M059J (cell line): ENCODE measurements at regions not wholly inside any gene's neighbourhood (a gene's known extent, or its start where the extent isn't known, plus 50 kb on each side); places are given as distances from the start of the nearest gene placed in this dataset.
"Not testable (repeated sequence)": the region's sequence is repeated elsewhere in the genome, so short reads cannot be mapped to it uniquely, and the experiment has no call there.

ENCODE experiments used
- DNase-seq: peaks from one replicate; pipeline ENCODE4 v3.0.0-alpha.2; 2012; ENCODE audit warnings: low read depth

DNA sequence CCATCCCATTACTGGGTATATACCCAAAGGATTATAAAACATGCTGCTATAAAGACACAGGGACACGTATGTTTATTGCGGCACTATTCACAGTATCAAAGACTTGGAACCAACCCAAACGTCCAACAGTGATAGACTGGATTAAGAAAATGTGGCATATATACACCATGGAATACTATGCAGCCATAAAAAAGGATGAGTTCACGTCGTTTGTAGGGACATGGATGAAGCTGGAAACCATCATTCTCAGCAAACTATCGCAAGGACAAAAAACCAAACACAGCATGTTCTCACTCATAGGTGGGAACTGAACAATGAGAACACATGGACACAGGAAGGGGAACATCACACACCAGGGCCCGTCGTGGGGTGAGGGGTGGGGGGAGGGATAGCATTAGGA lies 106.1 kb downstream of the CHD1L start:
- not testable (repeated sequence) for DNase-seq

DNA sequence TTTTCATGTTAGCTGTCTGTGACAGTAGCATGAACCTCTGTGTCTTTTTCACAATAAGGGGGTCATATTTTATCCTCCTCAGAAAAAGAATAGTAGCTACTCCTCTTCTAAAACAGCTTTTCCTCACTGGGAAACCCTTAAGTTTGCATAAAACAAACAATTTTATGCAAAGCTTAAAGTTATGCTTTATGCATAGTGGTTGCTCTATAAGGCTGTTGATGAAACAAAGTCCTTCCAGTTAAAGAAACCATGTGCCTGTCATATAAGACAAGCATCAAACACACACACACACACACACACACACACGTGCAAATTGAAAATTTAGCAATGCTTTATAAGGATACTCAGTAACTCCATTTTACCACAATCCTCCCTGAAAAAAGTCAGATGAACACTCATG lies 107.0 kb downstream of the CHD1L start:
- DNase-seq, result no peak

DNA sequence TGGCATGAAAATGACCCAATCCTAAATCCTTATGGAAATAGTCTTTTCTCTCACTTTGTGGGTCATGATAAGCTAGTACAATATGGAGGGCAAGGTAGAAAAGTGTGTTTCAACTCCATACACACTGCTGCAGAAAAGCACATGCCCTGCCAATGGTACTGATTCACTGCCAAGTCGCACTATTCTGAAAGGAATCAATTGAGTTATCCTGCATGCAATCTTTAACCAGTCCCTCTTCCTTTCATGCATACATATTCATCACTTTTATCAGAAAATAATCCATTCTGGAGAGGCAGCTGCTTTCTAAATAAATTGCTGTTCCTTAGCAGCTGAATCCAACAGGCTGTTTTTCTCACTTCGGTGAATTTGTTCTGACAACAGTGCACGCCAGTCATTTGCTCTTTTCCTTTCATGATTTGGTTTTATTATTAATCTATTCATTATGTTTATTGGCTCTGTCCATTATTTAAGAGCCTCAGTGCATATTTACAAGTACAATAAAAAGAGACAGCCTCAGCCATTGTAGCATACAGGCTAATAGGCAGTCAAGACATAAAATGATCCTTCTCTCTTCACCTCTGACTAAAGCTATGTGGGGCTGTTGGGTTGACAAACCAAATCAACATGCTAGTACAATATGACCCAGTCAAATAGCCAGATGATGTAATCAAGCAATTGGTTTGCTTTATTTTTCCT lies 108.8 kb downstream of the CHD1L start:
- DNase-seq, result no peak

DNA sequence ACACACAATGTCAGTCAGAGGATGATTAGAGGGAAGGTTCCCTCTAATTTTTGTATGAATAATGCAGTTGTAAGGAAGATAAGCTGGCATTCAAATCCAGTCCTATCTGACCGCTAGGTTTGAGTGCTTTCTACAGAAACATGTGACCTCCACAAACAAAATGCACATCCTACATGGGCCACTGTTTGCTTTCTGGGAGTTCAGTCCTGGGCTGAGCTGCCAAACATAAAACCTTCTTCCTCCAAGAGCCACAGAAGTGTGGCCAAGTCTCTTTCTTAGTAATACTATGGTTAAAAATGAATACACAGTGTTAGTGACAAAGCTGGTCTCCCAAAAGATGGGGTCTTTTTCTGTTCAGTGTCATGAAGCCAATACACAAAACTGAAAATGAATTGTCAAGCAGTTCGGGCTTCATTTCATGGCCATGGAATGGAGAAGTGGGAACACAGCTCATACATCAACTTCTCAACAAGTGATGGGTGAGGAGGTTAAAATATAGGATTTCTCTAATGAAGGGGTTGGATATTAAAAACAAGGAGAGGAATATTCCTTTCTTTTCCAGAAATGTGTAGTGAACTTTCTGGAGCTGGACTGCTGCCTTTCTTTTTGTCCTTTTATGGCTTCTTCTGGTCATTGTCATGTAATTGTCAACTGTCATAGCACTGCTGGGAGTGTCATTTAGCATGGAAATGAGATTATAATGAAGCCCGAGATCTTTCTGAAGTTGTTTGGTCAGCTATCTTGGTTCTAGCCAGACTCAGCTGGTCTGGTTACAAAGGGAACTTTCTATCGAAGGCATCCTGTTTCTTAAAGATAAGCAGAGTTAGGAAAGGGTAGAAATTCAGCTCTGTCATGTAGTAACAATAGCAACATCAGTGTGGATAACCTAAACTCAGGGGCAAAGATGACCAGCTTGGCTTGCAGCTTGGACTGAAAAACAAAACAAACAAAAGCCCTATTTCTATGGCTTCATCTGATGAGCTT lies 135.1 kb downstream of the CHD1L start:
- no peak for DNase-seq

DNA sequence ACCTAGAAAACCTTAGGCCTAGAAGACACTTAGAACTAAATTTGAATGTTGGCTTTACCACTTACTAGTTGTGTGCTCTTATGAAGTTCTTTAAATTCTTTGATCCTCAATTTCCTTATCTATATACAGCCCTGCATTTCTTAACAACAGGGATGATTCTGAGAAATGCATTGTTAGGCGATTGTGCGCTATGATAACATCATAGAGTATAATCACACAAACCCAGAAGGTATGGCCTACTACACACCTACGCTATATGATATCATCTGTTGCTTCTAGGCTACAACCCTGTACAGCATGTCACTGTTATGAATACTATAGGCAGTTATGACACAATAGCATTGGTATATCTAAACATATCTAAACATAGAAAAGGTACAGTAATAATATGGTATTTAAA lies 137.4 kb downstream of the CHD1L start:
- no peak for DNase-seq

DNA sequence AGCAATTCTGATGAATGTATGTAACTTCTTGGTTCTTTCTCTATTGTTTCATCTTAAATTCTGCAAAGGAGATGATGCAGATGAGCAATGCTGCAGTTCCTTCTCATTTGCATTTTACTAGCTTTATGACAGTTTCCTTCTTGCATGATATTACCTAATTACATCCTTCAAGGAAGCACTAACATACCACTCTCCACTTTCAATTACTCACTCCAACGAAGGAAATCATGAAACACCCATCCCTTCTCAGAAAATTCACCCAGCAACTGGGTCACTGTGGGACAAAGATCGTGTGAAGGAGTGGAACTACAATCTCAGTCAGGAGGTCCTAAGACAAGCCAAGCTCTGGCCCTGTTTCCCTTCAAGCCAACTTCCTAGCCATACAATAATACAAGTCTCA lies 142.3 kb downstream of the CHD1L start:
- no peak for DNase-seq

DNA sequence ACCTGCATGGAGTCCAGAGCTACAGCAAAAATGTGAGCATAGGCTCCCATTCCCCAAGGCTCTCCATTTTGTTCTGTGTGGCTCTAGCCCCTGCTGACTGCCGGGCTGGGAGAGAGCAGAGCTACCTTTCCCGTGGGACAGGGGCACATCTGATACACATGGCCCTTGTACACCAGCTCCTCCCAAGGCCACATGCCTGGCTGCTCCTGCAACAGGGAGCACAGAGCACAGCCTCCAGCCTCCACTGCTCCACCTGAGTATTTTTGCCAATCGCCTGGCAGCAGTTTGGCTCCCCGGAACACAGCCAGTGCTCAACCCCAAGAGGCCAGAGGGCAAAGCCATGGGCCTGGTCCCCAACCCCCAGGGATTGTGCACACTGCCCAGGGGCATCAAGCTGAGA lies 146.5 kb downstream of the CHD1L start:
- DNase-seq, result no peak

DNA sequence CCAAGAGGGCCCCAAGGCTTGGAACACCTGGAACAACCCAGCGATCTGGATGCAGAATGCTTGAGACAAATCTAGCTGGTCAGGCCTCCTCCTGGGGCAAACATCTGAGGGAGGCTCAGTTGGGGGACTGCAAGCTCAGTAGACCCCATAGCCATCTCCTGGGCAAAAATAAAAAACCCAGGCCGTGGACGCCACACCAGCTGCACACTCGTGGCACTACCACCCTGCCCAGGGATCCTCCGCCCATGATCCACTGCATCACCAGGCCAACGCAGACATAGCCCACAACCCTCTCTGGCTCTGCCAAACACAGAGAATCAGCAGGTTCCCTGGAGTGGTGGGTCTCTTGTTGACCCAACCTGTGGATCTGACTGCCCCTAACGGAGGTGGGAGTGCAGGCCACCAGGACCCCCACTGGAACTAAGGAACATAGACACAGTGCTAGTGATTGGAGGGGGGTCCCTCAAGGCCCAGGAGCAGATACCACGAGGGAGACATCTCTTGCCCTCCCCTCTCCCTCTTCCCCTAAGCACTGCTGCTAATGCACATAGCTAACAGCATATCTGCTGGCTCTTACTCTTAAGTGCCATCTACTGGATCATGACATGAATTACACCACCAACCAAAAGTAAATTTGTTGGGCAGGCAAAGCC lies 147.2 kb downstream of the CHD1L start:
- peak; percentile 43 for DNase-seq

DNA sequence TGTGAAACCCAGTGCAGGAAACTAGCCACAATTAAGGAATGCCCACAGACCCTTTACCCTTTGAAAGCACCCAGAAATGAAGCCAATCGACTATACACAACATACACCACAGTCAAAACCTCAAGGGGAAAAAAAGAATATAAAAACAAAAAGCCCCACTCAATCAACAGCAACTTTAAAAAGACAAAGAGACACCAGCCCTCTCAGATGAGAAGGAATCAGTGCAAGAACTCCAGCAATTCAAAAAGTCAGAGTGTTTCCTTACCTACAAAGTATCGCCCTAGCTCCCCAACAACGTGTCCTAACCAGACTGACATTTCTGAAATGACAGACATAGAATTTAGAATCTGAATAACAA lies 147.7 kb downstream of the CHD1L start:
- DNase-seq, result no peak

DNA sequence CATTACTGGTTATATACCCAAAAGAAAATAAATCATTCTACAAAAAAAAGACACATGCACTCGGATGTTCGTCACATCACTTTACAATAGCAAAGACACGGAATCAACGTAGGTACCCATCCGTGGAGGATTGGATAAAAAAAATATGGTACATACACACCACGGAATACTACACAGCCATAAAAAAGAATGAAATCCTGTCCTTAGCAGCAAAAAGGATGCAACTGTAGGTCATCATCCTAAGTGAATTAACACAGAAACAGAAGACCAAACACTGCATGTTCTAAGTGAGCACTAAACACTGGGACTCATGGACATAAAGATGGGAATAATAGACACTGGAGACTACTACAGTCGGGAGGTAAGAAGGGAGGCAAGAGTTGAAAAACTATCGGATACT lies 148.6 kb downstream of the CHD1L start:
- no peak for DNase-seq

DNA sequence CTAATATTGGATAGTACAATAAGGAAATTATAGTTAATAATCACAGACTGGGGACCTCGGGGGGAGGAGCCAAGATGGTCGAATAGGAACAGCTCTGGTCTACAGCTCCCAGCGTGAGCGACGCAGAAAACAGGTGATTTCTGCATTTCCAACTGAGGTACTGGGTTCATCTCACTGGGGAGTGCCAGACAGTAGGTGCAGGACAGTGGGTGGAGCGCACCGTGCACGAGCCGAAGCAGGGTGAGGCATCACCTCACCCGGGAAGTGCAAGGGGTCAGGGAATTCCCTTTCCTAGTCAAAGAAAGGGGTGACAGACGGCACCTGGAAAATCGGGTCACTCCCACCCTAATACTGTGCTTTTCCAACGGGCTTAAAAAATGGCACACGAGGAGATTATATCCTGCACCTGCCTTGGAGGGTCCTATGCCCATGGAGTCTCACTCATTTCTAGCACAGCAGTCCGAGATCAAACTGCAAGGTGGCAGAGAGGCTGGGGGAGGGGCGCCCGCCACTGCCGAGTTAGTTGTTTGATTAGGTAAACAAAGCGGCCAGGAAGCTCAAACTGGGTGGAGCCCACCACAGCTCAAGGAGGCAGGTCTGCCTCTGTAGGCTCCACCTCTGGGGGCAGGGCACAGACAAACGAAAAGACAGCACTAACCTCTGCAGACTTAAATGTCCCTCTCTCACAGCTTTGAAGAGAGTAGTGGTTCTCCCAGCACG lies 138.8 kb upstream of the BCL9 start:
- DNase-seq, result not testable (repeated sequence)

DNA sequence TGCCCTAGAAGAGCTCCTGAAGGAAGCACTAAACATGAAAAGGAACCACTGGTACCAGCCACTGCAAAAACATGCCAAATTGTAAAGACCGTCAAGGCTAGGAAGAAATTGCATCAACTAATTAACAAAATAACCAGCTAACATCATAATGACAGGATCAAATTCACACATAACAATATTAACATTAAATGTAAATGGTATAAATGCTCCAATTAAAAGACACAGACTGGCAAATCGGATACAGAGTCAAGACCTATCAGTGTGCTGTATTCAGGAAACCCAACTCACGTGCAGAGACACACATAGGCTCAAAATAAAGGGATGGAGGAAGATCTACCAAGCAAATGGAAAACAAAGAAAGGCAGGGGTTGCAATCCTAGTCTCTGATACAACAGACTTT lies 137.0 kb upstream of the BCL9 start:
- DNase-seq, result not testable (repeated sequence)

DNA sequence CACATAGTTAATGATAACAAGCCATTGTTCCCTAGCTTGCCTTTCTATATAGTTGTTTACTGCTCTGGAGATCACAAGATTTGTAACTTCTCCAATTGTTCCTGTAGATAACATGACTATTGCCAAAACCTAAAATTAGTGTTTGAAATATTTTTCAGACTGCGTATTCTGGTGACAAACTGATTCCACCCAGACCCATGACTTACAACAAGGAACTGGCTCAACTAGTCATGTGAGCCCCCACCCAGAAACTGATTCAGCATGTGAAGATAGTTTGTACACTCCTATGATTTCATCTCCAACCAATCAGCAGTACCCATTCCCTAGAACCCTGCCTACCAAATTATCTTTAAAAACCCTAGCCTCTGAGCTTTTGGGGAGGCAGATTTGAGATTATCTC lies 131.4 kb upstream of the BCL9 start:
- DNase-seq, result no peak

DNA sequence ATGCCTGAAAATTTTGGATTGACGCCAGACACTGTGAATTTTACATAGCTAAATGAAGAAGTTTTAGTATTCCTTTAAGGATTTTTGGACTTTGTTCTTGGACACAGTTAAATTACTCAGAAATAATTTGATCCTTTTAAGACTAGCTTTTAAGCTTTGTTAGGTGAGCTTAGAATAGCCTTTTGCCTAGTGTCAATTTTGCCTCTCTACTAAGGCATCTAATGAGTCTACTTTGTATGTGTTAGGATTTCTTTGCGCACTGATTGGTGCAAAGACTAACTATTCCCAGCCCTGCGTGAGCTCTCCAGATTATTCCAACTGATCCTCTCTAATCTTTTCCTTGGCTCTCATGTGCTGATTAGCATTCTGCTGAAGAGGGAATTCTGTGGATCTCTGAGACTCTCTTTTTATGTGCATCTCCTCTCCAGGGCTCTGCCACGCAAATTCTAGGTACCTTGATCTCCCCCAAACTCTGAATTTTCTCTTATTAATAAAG lies 128.1 kb upstream of the BCL9 start:
- no peak for DNase-seq

DNA sequence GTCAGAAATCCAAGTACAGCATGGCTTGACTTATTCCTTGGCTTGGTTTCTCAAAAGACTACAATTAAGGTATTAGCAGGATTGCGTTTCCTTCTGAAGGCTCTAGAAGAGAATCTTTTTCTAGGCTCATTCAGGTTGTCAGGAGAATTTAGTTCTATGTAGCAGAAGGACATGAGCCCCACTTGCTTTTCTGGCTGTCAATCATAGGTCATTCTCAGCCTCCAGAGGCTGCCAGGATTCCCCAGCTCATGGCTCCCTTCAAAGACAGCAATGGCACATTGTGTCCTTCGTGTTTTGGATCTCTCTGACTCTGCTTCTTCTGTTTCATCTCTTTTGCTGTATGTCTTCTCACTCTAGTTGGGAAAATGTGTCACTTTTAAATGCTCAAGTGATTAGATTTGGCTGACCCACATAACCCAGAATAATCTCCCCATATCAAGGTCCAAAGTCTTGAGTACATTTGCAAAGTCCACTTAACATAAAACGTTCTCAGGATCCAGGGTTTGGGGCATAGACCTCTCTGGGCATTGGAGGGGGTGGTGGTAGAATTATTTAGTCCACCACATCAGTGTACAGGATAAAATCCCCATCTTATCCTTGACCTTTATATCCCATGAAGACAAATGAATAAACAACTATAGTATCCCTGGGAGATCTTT lies 126.7 kb upstream of the BCL9 start:
- DNase-seq, result no peak

DNA sequence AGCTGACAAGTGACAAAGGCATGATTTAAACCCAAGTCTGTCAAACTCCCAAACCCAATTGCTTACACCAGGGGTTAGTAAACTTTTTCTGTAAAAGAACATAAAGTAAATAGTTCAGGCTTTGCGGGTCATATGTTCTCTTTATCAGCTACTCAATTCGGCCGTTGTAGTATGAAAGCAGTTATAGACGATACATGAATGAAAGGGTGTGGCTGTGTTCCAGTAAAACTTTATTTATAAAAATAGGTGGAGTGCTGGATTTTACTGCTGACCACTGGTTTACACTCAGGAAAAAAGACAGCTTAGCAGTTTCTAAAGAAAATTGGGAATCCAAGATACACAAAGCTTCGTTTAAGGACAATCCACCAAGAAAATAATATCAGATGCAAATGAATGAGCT lies 124.3 kb upstream of the BCL9 start:
- DNase-seq, result no peak

DNA sequence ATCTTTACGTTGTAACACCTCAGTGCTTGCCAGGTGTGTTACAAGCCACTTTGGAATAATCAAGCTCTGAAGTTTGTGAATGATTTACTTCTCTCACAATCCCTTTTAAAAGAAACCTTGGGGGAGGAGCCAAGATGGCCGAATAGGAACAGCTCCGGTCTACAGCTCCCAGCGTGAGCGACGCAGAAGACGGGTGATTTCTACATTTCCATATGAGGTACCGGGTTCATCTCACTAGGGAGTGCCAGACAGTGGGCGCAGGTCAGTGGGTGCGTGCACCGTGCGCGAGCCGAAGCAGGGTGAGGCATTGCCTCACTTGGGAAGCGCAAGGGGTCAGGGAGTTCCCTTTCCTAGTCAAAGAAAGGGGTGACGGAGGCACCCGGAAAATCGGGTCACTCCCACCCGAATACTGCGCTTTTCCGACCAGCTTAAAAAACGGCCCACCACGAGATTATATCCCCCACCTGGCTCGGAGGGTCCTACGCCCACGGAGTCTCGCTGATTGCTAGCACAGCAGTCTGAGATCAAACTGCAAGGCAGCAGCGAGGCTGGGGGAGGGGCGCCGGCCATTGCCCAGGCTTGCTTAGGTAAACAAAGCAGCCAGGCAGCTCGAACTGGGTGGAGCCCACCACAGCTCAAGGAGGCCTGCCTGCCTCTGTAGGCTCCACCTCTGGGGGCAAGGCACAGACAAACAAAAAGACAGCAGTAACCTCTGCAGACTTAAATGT lies 118.0 kb upstream of the BCL9 start:
- DNase-seq, result not testable (repeated sequence)

DNA sequence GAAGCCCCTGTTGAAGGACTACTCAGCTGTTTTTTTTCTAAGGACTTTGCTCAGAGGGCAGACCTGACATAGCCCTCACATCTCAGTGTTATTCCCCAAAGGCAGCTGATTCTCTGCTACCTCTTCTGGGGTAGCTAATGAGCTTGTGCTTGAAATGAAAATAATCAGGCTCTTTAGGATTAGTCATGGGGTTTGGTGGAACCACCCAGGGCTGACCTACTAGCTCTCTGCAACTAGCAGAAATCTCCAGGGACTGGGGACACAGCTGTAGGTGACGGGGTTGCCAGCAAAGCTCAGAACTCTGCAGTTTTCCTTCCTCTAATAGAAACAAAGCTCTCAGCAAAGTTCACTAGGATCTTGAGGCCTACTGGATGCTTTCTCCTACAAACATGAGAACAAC lies 106.4 kb upstream of the BCL9 start:
- no peak for DNase-seq

DNA sequence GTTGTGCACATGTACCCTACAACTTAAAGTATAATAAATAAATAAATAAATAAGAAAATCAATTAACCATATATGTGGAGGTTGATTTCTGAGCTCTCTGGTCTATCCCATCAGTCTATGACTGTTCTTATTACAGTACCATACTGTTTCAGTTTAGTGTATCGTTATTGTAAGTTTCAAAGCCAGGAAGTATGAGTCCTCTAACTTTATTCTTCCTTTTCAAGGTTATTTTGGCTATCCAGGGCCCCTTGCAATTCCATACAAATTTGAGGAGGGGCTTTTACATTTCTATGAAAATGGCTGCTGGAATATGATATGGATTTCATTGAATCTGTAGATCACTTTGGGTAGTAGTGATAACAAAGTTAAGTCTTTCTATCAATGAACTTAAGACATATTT lies 96.9 kb upstream of the BCL9 start:
- no peak for DNase-seq

DNA sequence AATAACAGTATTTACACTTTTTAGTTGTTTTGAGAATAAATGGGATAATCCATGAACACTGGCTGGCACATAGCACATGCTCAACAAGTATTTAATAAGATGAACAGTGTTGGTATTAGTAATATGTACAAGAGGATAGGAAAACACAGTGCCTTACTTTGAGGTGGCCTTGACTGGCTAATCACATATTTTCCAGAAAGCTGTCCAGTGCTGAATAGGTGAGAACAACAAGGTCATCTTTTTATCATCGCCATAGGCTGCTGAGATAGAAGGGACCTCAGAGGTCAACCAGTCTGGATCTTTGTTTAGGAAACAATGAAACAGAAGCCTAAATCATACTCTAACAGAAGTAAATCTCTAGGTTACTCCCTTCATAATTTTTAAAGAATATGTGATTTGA lies 89.7 kb upstream of the BCL9 start:
- DNase-seq, result no peak

DNA sequence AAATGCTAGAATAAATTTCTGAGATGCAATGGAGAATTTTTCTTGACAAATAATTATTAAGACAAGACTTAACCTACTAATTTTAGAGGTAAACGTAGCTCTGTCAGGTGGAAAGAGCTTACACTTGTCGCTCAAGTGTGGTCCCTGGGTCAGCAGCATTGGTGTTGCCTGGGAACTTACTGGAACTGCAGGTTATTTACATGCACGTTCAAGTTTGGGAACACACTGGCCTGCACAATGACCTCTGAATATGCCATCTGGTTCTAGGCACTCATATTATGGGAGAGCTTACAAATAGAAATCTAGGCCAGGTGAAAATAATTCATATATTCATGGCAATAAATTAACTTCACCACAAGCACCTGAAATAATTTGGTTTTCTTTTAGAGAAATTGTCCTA lies 88.5 kb upstream of the BCL9 start:
- no peak for DNase-seq
